ENCODE measurements at regions not wholly inside any gene's neighbourhood (a gene's known extent, or its start where the extent isn't known, plus 50 kb on each side); places are given as distances from the start of the nearest gene placed in this dataset.

- Histone ChIP-seq H3K4me3 (no peak overlapping the region), H3K27ac (no peak overlapping the region), H3K4me1 (no peaks in the 10 kb centered on the region), H3K9me3 (no peaks in the 10 kb centered on the region), H3K27me3 (no peaks in the 10 kb centered on the region), H3K36me3 (no peaks in the 10 kb centered on the region)
- WGBS, 2 donors = 95% methylated on average over 2 of the region's 2 CpGs; no CpG with 5 or more reads in 1 of the 2 donors
- TF ChIP-seq POLR2AphosphoS5 (IDR thresholded peaks at IDR 0.05) (no peak), POLR2A (IDR thresholded peaks at IDR 0.05) (no peak), CTCF (IDR thresholded peaks at IDR 0.05) (no peak), EP300 (IDR thresholded peaks at IDR 0.05) (no peak)
- no peak for ATAC-seq (ENCODE audit: low FRiP score in 2 of 2)
- no peak for DNase-seq
Measured at GRCh38 chrY:15324189-15324588, 799.9 kb downstream of the NLGN4Y start.

- TF ChIP-seq POLR2AphosphoS5 (IDR thresholded peaks at IDR 0.05) = no peak
- Histone ChIP-seq H3K27ac (no peak overlapping the region), H3K27me3 (no peaks in the 10 kb centered on the region), H3K4me1 (no peaks in the 10 kb centered on the region), H3K4me3 (no peak overlapping the region), H3K36me3 (no peaks in the 10 kb centered on the region), H3K9me3 (no peaks in the 10 kb centered on the region)
- DNase-seq (no peak), ATAC-seq (ENCODE audit: low FRiP score in 2 of 2) (no peak)
- WGBS, 2 donors = 63% methylated on average over 3 of the region's 3 CpGs; no CpG with 5 or more reads in 1 of the 2 donors
Measured at GRCh38 chrY:15325201-15325600, 800.9 kb downstream of the NLGN4Y start.

- no peaks in the 10 kb centered on the region for H3K9me3 ChIP-seq
- H3K27me3 ChIP-seq = no peaks in the 10 kb centered on the region
- H3K4me1 ChIP-seq = no peaks in the 10 kb centered on the region
- DNase-seq (no peak), ATAC-seq (ENCODE audit: low FRiP score in 2 of 2) (no peak)
- H3K27ac ChIP-seq = no peak overlapping the region
- WGBS, 2 donors = 44% methylated on average over 4 of the region's 5 CpGs; no CpG with 5 or more reads in 1 of the 2 donors
- no peaks in the 10 kb centered on the region for H3K36me3 ChIP-seq
- no peak overlapping the region for H3K4me3 ChIP-seq
- TF ChIP-seq CTCF (IDR thresholded peaks at IDR 0.05) = no peak
- no peak for TF ChIP-seq EP300 (IDR thresholded peaks at IDR 0.05)
- TF ChIP-seq POLR2AphosphoS5 (IDR thresholded peaks at IDR 0.05) = no peak
- TF ChIP-seq POLR2A (IDR thresholded peaks at IDR 0.05) = no peak
Measured at GRCh38 chrY:15326673-15327072, 802.3 kb downstream of the NLGN4Y start.

- no peak overlapping the region for H3K4me3 ChIP-seq
- H3K9me3 ChIP-seq = no peaks in the 10 kb centered on the region
- no peak for DNase-seq
- H3K36me3 ChIP-seq = no peaks in the 10 kb centered on the region
- WGBS, 2 donors = 93% methylated on average over 2 of the region's 3 CpGs; no CpG with 5 or more reads in 1 of the 2 donors
- no peak overlapping the region for H3K27ac ChIP-seq
- TF ChIP-seq POLR2A (IDR thresholded peaks at IDR 0.05) (no peak), CTCF (IDR thresholded peaks at IDR 0.05) (no peak), POLR2AphosphoS5 (IDR thresholded peaks at IDR 0.05) (no peak), EP300 (IDR thresholded peaks at IDR 0.05) (no peak)
- H3K27me3 ChIP-seq = no peaks in the 10 kb centered on the region
- no peak for ATAC-seq (ENCODE audit: low FRiP score in 2 of 2)
- no peaks in the 10 kb centered on the region for H3K4me1 ChIP-seq
Measured at GRCh38 chrY:15328848-15329247, 804.5 kb downstream of the NLGN4Y start.

GRCh38 chrY:15343522-15343921 is 819.2 kb downstream of the NLGN4Y start:
- no peaks in the 10 kb centered on the region for H3K9me3 ChIP-seq
- no peak overlapping the region for H3K27ac ChIP-seq
- TF ChIP-seq CTCF (IDR thresholded peaks at IDR 0.05) (no peak), POLR2AphosphoS5 (IDR thresholded peaks at IDR 0.05) (no peak), POLR2A (IDR thresholded peaks at IDR 0.05) (no peak), EP300 (IDR thresholded peaks at IDR 0.05) (no peak)
- H3K4me3 ChIP-seq = no peak overlapping the region
- DNase-seq (no peak), ATAC-seq (ENCODE audit: low FRiP score in 2 of 2) (no peak)
- H3K27me3 ChIP-seq = no peaks in the 10 kb centered on the region
- H3K4me1 ChIP-seq = no peaks in the 10 kb centered on the region
- no peaks in the 10 kb centered on the region for H3K36me3 ChIP-seq
- WGBS, 2 donors = no CpG with 5 or more reads among the region's 4 CpGs

All from upper lobe of left lung (tissue), 6 donors.